ENCODE measurements at regions not wholly inside any gene's neighbourhood (a gene's known extent, or its start where the extent isn't known, plus 50 kb on each side); places are given as distances from the start of the nearest gene placed in this dataset.
"Not testable (repeated sequence)": the region's sequence is repeated elsewhere in the genome, so short reads cannot be mapped to it uniquely, and the experiment has no call there.

DNA sequence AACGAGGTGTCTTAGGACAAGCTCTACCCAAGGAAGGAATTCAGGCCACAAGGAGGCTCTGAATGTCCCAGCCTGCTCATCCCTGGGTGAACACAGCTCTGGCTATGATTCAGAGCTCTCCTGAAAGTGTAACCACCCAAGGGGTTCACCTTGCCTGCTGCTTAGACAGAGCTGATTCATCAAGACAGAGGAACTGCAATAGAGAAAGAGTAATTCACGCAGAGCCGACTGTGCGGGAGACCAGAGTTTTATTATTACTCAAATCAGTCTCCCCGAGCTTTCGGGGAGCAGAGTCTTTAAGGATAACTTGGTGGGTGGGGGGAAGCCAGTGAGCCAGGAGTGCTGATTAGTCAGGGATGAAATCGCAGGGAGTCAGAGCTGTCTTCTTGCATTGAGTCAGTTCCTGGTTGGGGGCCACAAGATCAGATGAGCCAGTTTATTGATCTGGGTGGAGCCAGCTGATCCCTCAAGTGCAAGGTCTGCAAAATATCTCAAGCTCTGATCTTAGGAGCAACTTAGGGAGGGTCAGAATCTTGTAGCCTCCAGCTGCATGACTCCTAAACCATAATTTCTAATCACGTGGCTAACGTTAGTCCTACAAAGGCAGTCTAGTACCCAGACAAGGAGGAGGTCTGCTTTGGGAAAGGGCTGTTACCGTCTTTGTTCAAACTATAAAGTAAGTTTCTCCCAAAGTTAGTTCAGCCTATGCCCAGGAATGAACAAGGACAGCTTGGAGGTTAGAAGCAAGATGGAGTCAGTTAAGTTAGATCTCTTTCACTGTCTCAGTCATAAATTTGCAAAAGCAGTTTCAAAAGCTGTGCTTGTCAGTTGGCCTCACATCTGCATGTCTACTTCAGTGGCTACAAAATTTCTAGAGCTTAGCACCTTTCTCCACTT lies 123.4 kb upstream of the DAPK1 start:
- H3K27me3 ChIP-seq (ENCODE audit: control insufficient read depth in 5 of 5, insufficient read depth in 4 of 5, low read length in 5 of 5); H3K27ac ChIP-seq (ENCODE audit: low read depth, low read length); H3K4me1 ChIP-seq (ENCODE audit: control insufficient read depth in 5 of 5, insufficient read depth in 5 of 5, low read length in 5 of 5); H3K9ac ChIP-seq (ENCODE audit: low read length in 5 of 5); H3K9me3 ChIP-seq (ENCODE audit: control insufficient read depth in 5 of 5, low read length in 5 of 5); H3K4me3 ChIP-seq (ENCODE audit: low read depth in 1 of 5, low read length in 5 of 5); H3K36me3 ChIP-seq (ENCODE audit: control insufficient read depth in 5 of 5, insufficient read depth in 5 of 5, low read length in 5 of 5): not testable (repeated sequence)

DNA sequence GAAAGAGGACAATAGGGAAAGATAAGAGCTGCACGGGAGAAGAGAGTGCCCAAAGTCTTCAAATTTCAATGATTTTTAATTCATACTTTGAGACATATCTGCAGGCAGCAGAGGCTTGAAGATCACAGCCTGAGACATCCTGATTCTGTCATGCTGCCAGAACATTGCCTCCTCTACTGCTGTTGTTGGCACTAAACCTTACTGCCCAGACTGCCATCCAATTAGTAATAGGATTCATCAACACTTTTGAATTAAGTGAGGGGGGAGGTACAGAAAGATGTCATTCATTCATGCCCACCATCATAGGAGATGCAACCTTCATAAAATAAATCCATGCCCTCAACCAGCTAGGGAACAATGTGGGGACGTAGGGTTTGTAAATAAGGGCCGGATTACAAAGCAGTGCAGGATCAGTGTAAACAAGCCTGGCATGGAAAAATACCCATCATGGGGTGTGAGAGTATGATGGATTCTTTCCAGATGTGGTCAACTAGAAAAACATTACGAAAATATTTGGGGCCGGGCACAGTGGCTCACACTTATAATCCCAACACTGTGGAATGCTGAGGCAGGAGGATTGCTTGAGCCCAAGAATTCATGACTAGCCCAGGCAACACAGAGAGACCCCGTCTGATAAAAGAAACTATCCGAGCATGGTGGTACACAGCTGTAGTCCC lies 122.1 kb upstream of the DAPK1 start:
- Histone ChIP-seq H3K9me3 (ENCODE audit: control insufficient read depth in 5 of 5, low read length in 5 of 5) (no peaks in the 10 kb centered on the region), H3K27me3 (ENCODE audit: control insufficient read depth in 5 of 5, insufficient read depth in 4 of 5, low read length in 5 of 5) (peaks cover 0 to 3% (median 0%) of the 10 kb centered on the region in 5 donors), H3K36me3 (ENCODE audit: control insufficient read depth in 5 of 5, insufficient read depth in 5 of 5, low read length in 5 of 5) (no peaks in the 10 kb centered on the region), H3K9ac (ENCODE audit: low read length in 5 of 5) (no peak overlapping the region), H3K4me3 (ENCODE audit: low read depth in 1 of 5, low read length in 5 of 5) (no peak overlapping the region), H3K4me1 (ENCODE audit: control insufficient read depth in 5 of 5, insufficient read depth in 5 of 5, low read length in 5 of 5) (no peaks in the 10 kb centered on the region), H3K27ac (ENCODE audit: low read depth, low read length) (no peak overlapping the region)

DNA sequence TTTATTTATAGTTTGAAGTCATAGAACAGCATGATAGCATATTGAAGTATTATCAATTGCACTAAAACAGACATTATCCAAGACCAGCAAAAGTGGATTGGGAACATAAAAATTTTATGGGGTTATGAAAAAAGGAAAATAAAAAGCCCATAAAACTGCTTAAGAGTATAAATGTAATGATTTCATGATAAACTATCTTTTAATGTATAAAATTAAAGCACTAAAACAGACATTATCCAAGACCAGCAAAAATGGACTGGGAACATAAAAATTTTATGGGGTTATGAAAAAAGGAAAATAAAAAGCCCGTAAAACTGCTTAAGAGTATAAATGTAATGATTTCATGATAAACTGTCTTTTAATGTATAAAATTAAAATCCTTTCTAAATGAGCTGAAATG lies 119.0 kb upstream of the DAPK1 start:
- Histone ChIP-seq H3K36me3 (ENCODE audit: control insufficient read depth in 5 of 5, insufficient read depth in 5 of 5, low read length in 5 of 5) (no peaks in the 10 kb centered on the region), H3K27me3 (ENCODE audit: control insufficient read depth in 5 of 5, insufficient read depth in 4 of 5, low read length in 5 of 5) (no peaks in the 10 kb centered on the region), H3K4me3 (ENCODE audit: low read depth in 1 of 5, low read length in 5 of 5) (no peak overlapping the region), H3K9ac (ENCODE audit: low read length in 5 of 5) (no peak overlapping the region), H3K4me1 (ENCODE audit: control insufficient read depth in 5 of 5, insufficient read depth in 5 of 5, low read length in 5 of 5) (peaks cover 0 to 20% (median 17%) of the 10 kb centered on the region in 5 donors), H3K27ac (ENCODE audit: low read depth, low read length) (no peak overlapping the region), H3K9me3 (ENCODE audit: control insufficient read depth in 5 of 5, low read length in 5 of 5) (no peaks in the 10 kb centered on the region)

DNA sequence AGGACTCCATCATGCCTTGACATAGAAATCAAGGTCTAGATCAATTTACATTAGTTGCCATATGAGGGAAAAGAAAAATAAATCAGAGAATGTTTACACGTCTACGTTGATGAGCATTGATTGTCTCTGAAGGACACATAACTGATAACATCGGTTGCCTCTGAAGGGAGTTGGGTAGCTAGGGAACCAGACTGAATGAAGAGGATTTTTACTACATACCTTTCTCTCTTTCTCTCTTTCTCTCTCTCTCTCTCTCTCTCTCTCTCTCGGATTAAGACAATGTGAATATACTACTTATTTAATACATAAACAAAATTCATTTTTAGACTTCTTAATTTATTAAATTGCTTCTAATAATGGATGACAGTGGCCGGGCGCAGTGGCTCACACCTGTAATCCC lies 118.4 kb upstream of the DAPK1 start:
- Histone ChIP-seq H3K9me3 (ENCODE audit: control insufficient read depth in 5 of 5, low read length in 5 of 5) (no peaks in the 10 kb centered on the region), H3K4me1 (ENCODE audit: control insufficient read depth in 5 of 5, insufficient read depth in 5 of 5, low read length in 5 of 5) (peaks cover 0 to 20% (median 17%) of the 10 kb centered on the region in 5 donors), H3K36me3 (ENCODE audit: control insufficient read depth in 5 of 5, insufficient read depth in 5 of 5, low read length in 5 of 5) (no peaks in the 10 kb centered on the region), H3K27me3 (ENCODE audit: control insufficient read depth in 5 of 5, insufficient read depth in 4 of 5, low read length in 5 of 5) (no peaks in the 10 kb centered on the region), H3K27ac (ENCODE audit: low read depth, low read length) (no peak overlapping the region), H3K9ac (ENCODE audit: low read length in 5 of 5) (no peak overlapping the region), H3K4me3 (ENCODE audit: low read depth in 1 of 5, low read length in 5 of 5) (no peak overlapping the region)

DNA sequence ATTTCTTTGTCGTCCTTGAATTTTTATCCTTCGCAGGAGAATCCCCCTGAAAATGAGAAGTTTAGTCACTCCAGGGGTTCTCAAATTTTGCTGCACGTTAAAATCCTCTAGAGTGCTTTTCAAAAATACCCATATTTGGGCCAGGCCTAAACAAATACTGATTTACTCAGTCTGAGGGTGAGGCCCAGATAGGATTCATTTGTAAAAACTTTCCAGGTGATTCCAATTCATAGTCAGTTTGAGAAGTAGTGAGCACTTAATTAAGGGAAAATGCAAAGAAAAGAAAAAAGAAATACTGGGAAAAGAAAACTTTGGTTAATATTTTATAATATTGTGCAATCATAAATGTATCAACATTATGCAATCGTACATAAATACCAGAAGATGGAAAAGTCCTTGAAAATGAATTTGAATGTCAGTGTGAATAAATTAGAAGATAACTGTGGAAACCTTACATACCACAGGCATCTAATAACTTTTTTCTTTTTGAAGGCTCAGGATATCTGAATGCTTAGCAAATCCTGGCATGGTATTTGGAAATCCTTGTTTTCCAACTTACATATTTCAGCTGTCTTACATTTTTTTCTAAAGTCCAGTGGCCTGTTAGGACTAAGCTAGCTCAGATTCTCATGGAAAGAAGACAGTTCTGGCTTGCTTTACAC lies 116.5 kb upstream of the DAPK1 start:
- H3K9me3 ChIP-seq (ENCODE audit: control insufficient read depth in 5 of 5, low read length in 5 of 5): no peaks in the 10 kb centered on the region
- peaks cover 0 to 20% (median 17%) of the 10 kb centered on the region in 5 donors for H3K4me1 ChIP-seq (ENCODE audit: control insufficient read depth in 5 of 5, insufficient read depth in 5 of 5, low read length in 5 of 5)
- no peak overlapping the region for H3K4me3 ChIP-seq (ENCODE audit: low read depth in 1 of 5, low read length in 5 of 5)
- H3K27ac ChIP-seq (ENCODE audit: low read depth, low read length): no peak overlapping the region
- no peaks in the 10 kb centered on the region for H3K36me3 ChIP-seq (ENCODE audit: control insufficient read depth in 5 of 5, insufficient read depth in 5 of 5, low read length in 5 of 5)
- no peak overlapping the region for H3K9ac ChIP-seq (ENCODE audit: low read length in 5 of 5)
- H3K27me3 ChIP-seq (ENCODE audit: control insufficient read depth in 5 of 5, insufficient read depth in 4 of 5, low read length in 5 of 5): no peaks in the 10 kb centered on the region

DNA sequence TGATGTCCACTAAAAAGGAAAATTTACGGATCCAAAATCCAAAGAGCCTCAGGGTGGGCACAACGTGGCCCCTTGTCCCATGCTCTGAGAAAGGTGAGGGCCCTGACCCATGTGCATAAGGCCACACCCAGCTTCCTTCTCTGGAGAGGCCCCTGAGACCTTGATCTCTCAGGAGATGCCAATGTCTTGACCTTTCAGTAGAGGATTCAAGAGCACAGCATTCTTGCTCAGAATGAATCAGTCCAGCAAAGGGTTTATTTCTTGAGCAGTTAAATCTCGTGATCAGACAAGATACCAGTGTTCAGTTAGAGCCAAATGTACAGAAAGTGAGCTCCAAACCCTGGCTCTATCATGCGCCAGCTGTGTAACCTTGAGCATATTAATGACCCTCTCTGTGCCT lies 115.9 kb upstream of the DAPK1 start:
- Histone ChIP-seq H3K9me3 (ENCODE audit: control insufficient read depth in 5 of 5, low read length in 5 of 5) (no peaks in the 10 kb centered on the region), H3K4me3 (ENCODE audit: low read depth in 1 of 5, low read length in 5 of 5) (no peak overlapping the region), H3K4me1 (ENCODE audit: control insufficient read depth in 5 of 5, insufficient read depth in 5 of 5, low read length in 5 of 5) (peaks cover 0 to 20% (median 17%) of the 10 kb centered on the region in 5 donors), H3K27ac (ENCODE audit: low read depth, low read length) (no peak overlapping the region), H3K36me3 (ENCODE audit: control insufficient read depth in 5 of 5, insufficient read depth in 5 of 5, low read length in 5 of 5) (no peaks in the 10 kb centered on the region), H3K27me3 (ENCODE audit: control insufficient read depth in 5 of 5, insufficient read depth in 4 of 5, low read length in 5 of 5) (no peaks in the 10 kb centered on the region), H3K9ac (ENCODE audit: low read length in 5 of 5) (no peak overlapping the region)

DNA sequence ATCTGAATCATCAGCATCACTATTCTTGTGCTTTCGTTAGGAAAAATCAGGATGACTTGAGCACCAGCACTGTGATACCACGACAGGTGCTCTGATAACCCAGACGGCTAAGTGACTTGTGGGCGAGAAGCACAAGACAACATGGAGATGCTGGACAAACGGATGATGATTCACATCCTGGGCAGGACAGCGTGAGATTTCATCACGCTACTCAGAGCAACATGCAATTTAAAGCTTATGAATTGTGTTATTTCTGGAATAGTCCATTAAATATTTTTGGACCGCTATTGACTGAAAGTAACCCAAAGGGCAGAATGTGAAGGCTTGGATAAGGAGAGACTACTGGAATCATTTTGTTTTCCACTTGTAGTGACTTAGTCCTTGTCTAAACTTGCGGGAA lies 114.8 kb upstream of the DAPK1 start:
- H3K27ac ChIP-seq (ENCODE audit: low read depth, low read length): no peak overlapping the region
- H3K9ac ChIP-seq (ENCODE audit: low read length in 5 of 5): no peak overlapping the region
- H3K9me3 ChIP-seq (ENCODE audit: control insufficient read depth in 5 of 5, low read length in 5 of 5): no peaks in the 10 kb centered on the region
- H3K27me3 ChIP-seq (ENCODE audit: control insufficient read depth in 5 of 5, insufficient read depth in 4 of 5, low read length in 5 of 5): no peaks in the 10 kb centered on the region
- peaks cover 0 to 20% (median 17%) of the 10 kb centered on the region in 5 donors for H3K4me1 ChIP-seq (ENCODE audit: control insufficient read depth in 5 of 5, insufficient read depth in 5 of 5, low read length in 5 of 5)
- H3K4me3 ChIP-seq (ENCODE audit: low read depth in 1 of 5, low read length in 5 of 5): no peak overlapping the region
- no peaks in the 10 kb centered on the region for H3K36me3 ChIP-seq (ENCODE audit: control insufficient read depth in 5 of 5, insufficient read depth in 5 of 5, low read length in 5 of 5)

DNA sequence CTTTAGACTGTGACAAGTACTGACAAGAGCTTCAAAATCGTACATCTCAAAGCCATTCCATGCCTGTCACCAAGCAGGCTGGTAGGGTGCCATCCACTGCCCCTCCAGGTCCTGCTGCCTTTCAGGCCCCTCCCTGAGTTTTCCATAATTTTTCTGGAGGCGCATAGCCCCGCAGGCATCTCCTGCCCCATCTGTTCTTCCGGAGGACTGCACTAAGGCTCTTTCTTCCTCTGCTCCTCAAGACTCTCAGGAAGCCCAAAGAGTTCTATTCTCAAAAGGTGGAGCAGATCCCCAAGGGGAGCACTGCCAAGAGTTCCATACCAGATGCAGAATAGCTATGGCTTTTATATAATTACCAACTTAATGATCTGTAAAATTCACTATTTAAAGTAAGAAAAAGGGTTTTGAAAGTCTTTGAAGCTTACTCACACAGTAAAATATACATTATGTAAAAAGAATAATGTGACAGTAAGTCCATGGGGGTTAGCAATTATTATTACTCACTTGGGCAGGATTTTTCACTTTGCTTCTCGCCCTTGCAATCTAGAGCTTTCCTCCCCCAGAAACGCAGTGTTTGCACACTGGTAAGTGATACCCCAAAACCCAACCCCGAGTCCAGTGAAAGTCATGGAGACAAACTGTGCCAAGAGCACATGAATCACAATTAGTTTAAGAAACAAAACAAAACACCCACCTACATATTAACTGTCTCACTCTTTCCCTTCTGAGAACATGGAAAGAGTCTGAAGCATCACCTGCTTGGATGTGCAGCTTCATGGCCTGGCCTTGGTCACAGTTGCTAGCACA lies 114.1 kb upstream of the DAPK1 start:
- Histone ChIP-seq H3K27ac (ENCODE audit: low read depth, low read length) (no peak overlapping the region), H3K4me3 (ENCODE audit: low read depth in 1 of 5, low read length in 5 of 5) (no peak overlapping the region), H3K9ac (ENCODE audit: low read length in 5 of 5) (no peak overlapping the region)

DNA sequence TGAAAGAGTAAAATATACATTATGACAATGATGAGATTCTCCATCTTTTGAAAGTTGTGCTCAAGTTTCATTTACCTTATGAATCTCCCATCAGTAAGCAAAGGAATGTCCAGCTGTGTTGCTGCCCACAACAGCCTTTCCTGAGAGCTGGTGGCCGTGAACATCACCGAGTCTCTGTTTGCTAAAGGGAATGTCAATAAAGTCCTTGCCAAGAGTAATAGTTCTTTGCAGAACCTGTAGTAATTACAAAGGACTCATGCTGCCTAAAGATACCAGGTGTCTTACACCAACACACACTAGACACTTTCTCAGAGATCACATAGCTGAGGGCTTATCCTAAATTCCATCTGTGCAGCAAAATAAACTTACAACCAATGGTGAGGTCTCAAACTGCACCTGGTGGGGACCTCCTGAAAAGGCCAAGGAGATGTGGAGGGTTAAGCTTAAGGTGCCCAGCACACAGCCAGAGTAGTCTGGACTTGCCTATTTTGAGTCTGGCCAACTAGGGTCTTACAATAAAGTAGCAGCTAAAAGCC lies 111.1 kb upstream of the DAPK1 start:
- H3K9me3 ChIP-seq (ENCODE audit: control insufficient read depth in 5 of 5, low read length in 5 of 5): no peaks in the 10 kb centered on the region
- no peaks in the 10 kb centered on the region for H3K27me3 ChIP-seq (ENCODE audit: control insufficient read depth in 5 of 5, insufficient read depth in 4 of 5, low read length in 5 of 5)
- no peak overlapping the region for H3K4me3 ChIP-seq (ENCODE audit: low read depth in 1 of 5, low read length in 5 of 5)
- peaks cover 0 to 17% (median 15%) of the 10 kb centered on the region in 5 donors for H3K4me1 ChIP-seq (ENCODE audit: control insufficient read depth in 5 of 5, insufficient read depth in 5 of 5, low read length in 5 of 5)
- H3K36me3 ChIP-seq (ENCODE audit: control insufficient read depth in 5 of 5, insufficient read depth in 5 of 5, low read length in 5 of 5): no peaks in the 10 kb centered on the region
- no peak overlapping the region for H3K9ac ChIP-seq (ENCODE audit: low read length in 5 of 5)
- no peak overlapping the region for H3K27ac ChIP-seq (ENCODE audit: low read depth, low read length)

More for the DNA sequence above, 114.1 kb upstream of the DAPK1 start:
- peaks cover 0 to 20% (median 17%) of the 10 kb centered on the region in 5 donors for H3K4me1 ChIP-seq (ENCODE audit: control insufficient read depth in 5 of 5, insufficient read depth in 5 of 5, low read length in 5 of 5)
- no peaks in the 10 kb centered on the region for H3K27me3 ChIP-seq (ENCODE audit: control insufficient read depth in 5 of 5, insufficient read depth in 4 of 5, low read length in 5 of 5)
- no peaks in the 10 kb centered on the region for H3K36me3 ChIP-seq (ENCODE audit: control insufficient read depth in 5 of 5, insufficient read depth in 5 of 5, low read length in 5 of 5)
- H3K9me3 ChIP-seq (ENCODE audit: control insufficient read depth in 5 of 5, low read length in 5 of 5): no peaks in the 10 kb centered on the region
